ENCODE measurements at regions not wholly inside any gene's neighbourhood (a gene's known extent, or its start where the extent isn't known, plus 50 kb on each side); places are given as distances from the start of the nearest gene placed in this dataset.

GRCh38 chr2:211241891-211242290 lies 685.5 kb downstream of the CPS1 start:
- DNase-seq, result no peak
- Histone ChIP-seq H3K4me1 (ENCODE audit: control insufficient read depth, insufficient read depth, low read length) (no peaks in the 10 kb centered on the region), H3K27ac (ENCODE audit: low read length) (no peak overlapping the region), H3K36me3 (ENCODE audit: control insufficient read depth, insufficient read depth, low read length) (no peaks in the 10 kb centered on the region), H3K27me3 (ENCODE audit: control insufficient read depth, insufficient read depth, low read length) (no peaks in the 10 kb centered on the region), H3K4me3 (ENCODE audit: low read length) (no peak overlapping the region), H3K9me3 (replicated peaks; ENCODE audit: control insufficient read depth, low read depth, low read length) (no peaks in the 10 kb centered on the region)
- no CpG with 5 or more reads among the region's 3 CpGs for WGBS (ENCODE audit: insufficient coverage)

- WGBS (ENCODE audit: insufficient coverage), result no CpG with 5 or more reads among the region's 1 CpG
- no peaks in the 10 kb centered on the region for H3K36me3 ChIP-seq (ENCODE audit: control insufficient read depth, insufficient read depth, low read length)
- H3K27me3 ChIP-seq (ENCODE audit: control insufficient read depth, insufficient read depth, low read length), result no peaks in the 10 kb centered on the region
- no peak overlapping the region for H3K27ac ChIP-seq (ENCODE audit: low read length)
- H3K4me1 ChIP-seq (ENCODE audit: control insufficient read depth, insufficient read depth, low read length), result no peaks in the 10 kb centered on the region
- no peaks in the 10 kb centered on the region for H3K9me3 ChIP-seq (replicated peaks; ENCODE audit: control insufficient read depth, low read depth, low read length)
- DNase-seq, result no peak
- H3K4me3 ChIP-seq (ENCODE audit: low read length), result no peak overlapping the region
Observed at GRCh38 chr2:211247751-211248150, 691.4 kb downstream of the CPS1 start.

- Histone ChIP-seq H3K27ac (ENCODE audit: low read length) (no peak overlapping the region), H3K9me3 (replicated peaks; ENCODE audit: control insufficient read depth, low read depth, low read length) (no peaks in the 10 kb centered on the region), H3K4me3 (ENCODE audit: low read length) (no peak overlapping the region), H3K36me3 (ENCODE audit: control insufficient read depth, insufficient read depth, low read length) (no peaks in the 10 kb centered on the region), H3K4me1 (ENCODE audit: control insufficient read depth, insufficient read depth, low read length) (no peaks in the 10 kb centered on the region), H3K27me3 (ENCODE audit: control insufficient read depth, insufficient read depth, low read length) (no peaks in the 10 kb centered on the region)
- WGBS (ENCODE audit: insufficient coverage), result 56% methylated on average over 1 of the region's 2 CpGs
- no peak for DNase-seq
Observed at GRCh38 chr2:211248841-211249240, 692.4 kb downstream of the CPS1 start.

- DNase-seq, result no peak
- Histone ChIP-seq H3K27me3 (ENCODE audit: control insufficient read depth, insufficient read depth, low read length) (no peaks in the 10 kb centered on the region), H3K27ac (ENCODE audit: low read length) (no peak overlapping the region), H3K4me3 (ENCODE audit: low read length) (no peak overlapping the region), H3K9me3 (replicated peaks; ENCODE audit: control insufficient read depth, low read depth, low read length) (no peaks in the 10 kb centered on the region), H3K4me1 (ENCODE audit: control insufficient read depth, insufficient read depth, low read length) (no peaks in the 10 kb centered on the region), H3K36me3 (ENCODE audit: control insufficient read depth, insufficient read depth, low read length) (no peaks in the 10 kb centered on the region)
- WGBS (ENCODE audit: insufficient coverage), result 89% methylated on average over 2 of the region's 2 CpGs
Observed at GRCh38 chr2:211251016-211251415, 694.6 kb downstream of the CPS1 start.

- WGBS (ENCODE audit: insufficient coverage), result no CpG with 5 or more reads among the region's 1 CpG
- no peaks in the 10 kb centered on the region for H3K27me3 ChIP-seq (ENCODE audit: control insufficient read depth, insufficient read depth, low read length)
- DNase-seq, result no peak
- H3K27ac ChIP-seq (ENCODE audit: low read length), result no peak overlapping the region
- H3K4me3 ChIP-seq (ENCODE audit: low read length), result no peak overlapping the region
- no peaks in the 10 kb centered on the region for H3K4me1 ChIP-seq (ENCODE audit: control insufficient read depth, insufficient read depth, low read length)
- H3K9me3 ChIP-seq (replicated peaks; ENCODE audit: control insufficient read depth, low read depth, low read length), result no peaks in the 10 kb centered on the region
- H3K36me3 ChIP-seq (ENCODE audit: control insufficient read depth, insufficient read depth, low read length), result no peaks in the 10 kb centered on the region
Observed at GRCh38 chr2:211258646-211259335, 702.4 kb downstream of the CPS1 start.

GRCh38 chr2:211259831-211260476 lies 703.6 kb downstream of the CPS1 start:
- peak; percentile 50 for DNase-seq
- WGBS (ENCODE audit: insufficient coverage), result no CpG with 5 or more reads among the region's 4 CpGs
- Histone ChIP-seq H3K36me3 (ENCODE audit: control insufficient read depth, insufficient read depth, low read length) (no peaks in the 10 kb centered on the region), H3K27ac (ENCODE audit: low read length) (no peak overlapping the region), H3K4me3 (ENCODE audit: low read length) (no peak overlapping the region), H3K9me3 (replicated peaks; ENCODE audit: control insufficient read depth, low read depth, low read length) (no peaks in the 10 kb centered on the region), H3K4me1 (ENCODE audit: control insufficient read depth, insufficient read depth, low read length) (no peaks in the 10 kb centered on the region), H3K27me3 (ENCODE audit: control insufficient read depth, insufficient read depth, low read length) (no peaks in the 10 kb centered on the region)

- no CpG with 5 or more reads among the region's 1 CpG for WGBS (ENCODE audit: insufficient coverage)
- no peak for DNase-seq
- Histone ChIP-seq H3K36me3 (ENCODE audit: control insufficient read depth, insufficient read depth, low read length) (no peaks in the 10 kb centered on the region), H3K4me3 (ENCODE audit: low read length) (no peak overlapping the region), H3K27me3 (ENCODE audit: control insufficient read depth, insufficient read depth, low read length) (no peaks in the 10 kb centered on the region), H3K4me1 (ENCODE audit: control insufficient read depth, insufficient read depth, low read length) (no peaks in the 10 kb centered on the region), H3K9me3 (replicated peaks; ENCODE audit: control insufficient read depth, low read depth, low read length) (no peaks in the 10 kb centered on the region), H3K27ac (ENCODE audit: low read length) (no peak overlapping the region)
Observed at GRCh38 chr2:211270257-211270656, 713.9 kb downstream of the CPS1 start.

GRCh38 chr2:211281430-211282073 lies 725.2 kb downstream of the CPS1 start:
- H3K27me3 ChIP-seq (ENCODE audit: control insufficient read depth, insufficient read depth, low read length), result no peaks in the 10 kb centered on the region
- WGBS (ENCODE audit: insufficient coverage), result 53% methylated on average over 2 of the region's 2 CpGs
- no peak for DNase-seq
- H3K9me3 ChIP-seq (replicated peaks; ENCODE audit: control insufficient read depth, low read depth, low read length), result no peaks in the 10 kb centered on the region
- no peak overlapping the region for H3K27ac ChIP-seq (ENCODE audit: low read length)
- H3K36me3 ChIP-seq (ENCODE audit: control insufficient read depth, insufficient read depth, low read length), result no peaks in the 10 kb centered on the region
- H3K4me1 ChIP-seq (ENCODE audit: control insufficient read depth, insufficient read depth, low read length), result no peaks in the 10 kb centered on the region
- no peak overlapping the region for H3K4me3 ChIP-seq (ENCODE audit: low read length)

GRCh38 chr2:211302676-211303075 lies 746.3 kb downstream of the CPS1 start:
- Histone ChIP-seq H3K4me1 (ENCODE audit: control insufficient read depth, insufficient read depth, low read length) (no peaks in the 10 kb centered on the region), H3K9me3 (replicated peaks; ENCODE audit: control insufficient read depth, low read depth, low read length) (no peaks in the 10 kb centered on the region), H3K36me3 (ENCODE audit: control insufficient read depth, insufficient read depth, low read length) (no peaks in the 10 kb centered on the region), H3K27ac (ENCODE audit: low read length) (no peak overlapping the region), H3K4me3 (ENCODE audit: low read length) (no peak overlapping the region), H3K27me3 (ENCODE audit: control insufficient read depth, insufficient read depth, low read length) (no peaks in the 10 kb centered on the region)
- 76% methylated on average over 2 of the region's 4 CpGs for WGBS (ENCODE audit: insufficient coverage)
- DNase-seq, result no peak

- H3K27me3 ChIP-seq (ENCODE audit: control insufficient read depth, insufficient read depth, low read length), result no peaks in the 10 kb centered on the region
- no peak overlapping the region for H3K4me3 ChIP-seq (ENCODE audit: low read length)
- no peak overlapping the region for H3K27ac ChIP-seq (ENCODE audit: low read length)
- no peak for DNase-seq
- no peaks in the 10 kb centered on the region for H3K36me3 ChIP-seq (ENCODE audit: control insufficient read depth, insufficient read depth, low read length)
- no CpG with 5 or more reads among the region's 3 CpGs for WGBS (ENCODE audit: insufficient coverage)
- no peaks in the 10 kb centered on the region for H3K4me1 ChIP-seq (ENCODE audit: control insufficient read depth, insufficient read depth, low read length)
- no peaks in the 10 kb centered on the region for H3K9me3 ChIP-seq (replicated peaks; ENCODE audit: control insufficient read depth, low read depth, low read length)
Observed at GRCh38 chr2:211306929-211307328, 750.5 kb downstream of the CPS1 start.

Data from muscle of leg (tissue), 3 donors.